Naive thymus-derived CD8-positive, alpha-beta T cell (primary cell): ENCODE measurements at regions not wholly inside any gene's neighbourhood (a gene's known extent, or its start where the extent isn't known, plus 50 kb on each side); places are given as distances from the start of the nearest gene placed in this dataset.

Source experiments
- ATAC-seq, 2 donors: fragments of 150-1000 bp; cut with Tn5 transposase in 1 of 2; sonication (Bioruptor Pico), chemical (Tn5 transposase) in 1 of 2; 1 replicate in 1 of 2; 2 replicates in 1 of 2; pipeline ENCODE4 v1.10.0; 2021; ENCODE audit warnings: mild to moderate bottlenecking in 2 of 2, moderate library complexity in 2 of 2
- POLR2A ChIA-PET: fragments of 350-600 bp; sonication (Branson Sonifier 250); formaldehyde crosslinking; loops from one replicate; lab custom pipeline; 2021; ENCODE audit warnings: antibody characterized with exemption; lab: Charles Lee
- DNase-seq, 10 donors: peaks; one replicate each; pipeline versions ENCODE4 v3.0.0 to v3.0.0-alpha.2; 2020 to 2022
- H3K27ac Mint-ChIP-seq, 10 donors: one replicate each; pipeline ENCODE4 v1.8.0; 2020 to 2022; ENCODE audit warnings: mild to moderate bottlenecking in 10 of 10, mixed read lengths in 10 of 10, moderate library complexity in 4 of 10, inconsistent platforms in 1 of 10
- H3K27me3 Mint-ChIP-seq, 5 donors: one replicate each; pipeline ENCODE4 v1.8.0; 2021 to 2022; ENCODE audit warnings: mixed read lengths in 5 of 5
- H3K36me3 Mint-ChIP-seq, 3 donors: one replicate each; pipeline ENCODE4 v1.8.0; 2020 to 2022; ENCODE audit warnings: mixed read lengths in 3 of 3, mild to moderate bottlenecking in 2 of 3, inconsistent platforms in 1 of 3
- H3K4me1 Mint-ChIP-seq, 4 donors: one replicate each; pipeline ENCODE4 v1.8.0; 2021 to 2022; ENCODE audit warnings: mixed read lengths in 4 of 4
- H3K4me3 Mint-ChIP-seq, 10 donors: one replicate each; pipeline ENCODE4 v1.8.0; 2020 to 2022; ENCODE audit warnings: mild to moderate bottlenecking in 10 of 10, mixed read lengths in 10 of 10, moderate library complexity in 6 of 10, inconsistent platforms in 1 of 10
- H3K9me3 Mint-ChIP-seq, 9 donors: one replicate each; pipeline ENCODE4 v1.8.0; 2020 to 2022; ENCODE audit warnings: mixed read lengths in 9 of 9, mild to moderate bottlenecking in 3 of 9, inconsistent platforms in 1 of 9, moderate library complexity in 1 of 9

DNA sequence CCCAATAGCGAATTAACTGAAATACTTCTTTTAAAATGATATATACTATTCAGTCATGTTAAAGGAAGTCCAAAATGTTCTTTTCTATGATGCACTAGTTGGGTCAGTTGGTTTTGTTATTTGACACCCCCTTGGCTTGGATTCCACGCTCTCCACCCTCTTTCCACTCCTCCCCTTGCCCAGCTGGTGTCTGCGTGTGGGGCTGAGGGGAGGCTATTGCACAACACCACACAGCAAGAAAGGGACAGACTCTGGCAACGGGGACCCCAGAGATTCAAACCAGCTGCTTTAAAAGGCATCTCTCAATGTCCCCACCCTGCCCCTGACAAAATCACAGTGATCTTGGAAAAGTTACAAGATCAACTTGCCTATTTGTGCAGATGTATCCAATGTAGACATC is 394.3 kb downstream of the TGFB2 start:
- POLR2A ChIA-PET = no interaction called here
- ATAC-seq (no peak), DNase-seq (no peak)
- no peaks in the 10 kb centered on the region for H3K4me1 Mint-ChIP-seq
- H3K4me3 Mint-ChIP-seq = no peak overlapping the region
- H3K27me3 Mint-ChIP-seq = peaks cover 0 to 9% (median 0%) of the 10 kb centered on the region in 5 donors
- no peak overlapping the region for H3K27ac Mint-ChIP-seq
- no peaks in the 10 kb centered on the region for H3K36me3 Mint-ChIP-seq
- peaks cover 0 to 17% (median 7%) of the 10 kb centered on the region in 9 donors for H3K9me3 Mint-ChIP-seq

DNA sequence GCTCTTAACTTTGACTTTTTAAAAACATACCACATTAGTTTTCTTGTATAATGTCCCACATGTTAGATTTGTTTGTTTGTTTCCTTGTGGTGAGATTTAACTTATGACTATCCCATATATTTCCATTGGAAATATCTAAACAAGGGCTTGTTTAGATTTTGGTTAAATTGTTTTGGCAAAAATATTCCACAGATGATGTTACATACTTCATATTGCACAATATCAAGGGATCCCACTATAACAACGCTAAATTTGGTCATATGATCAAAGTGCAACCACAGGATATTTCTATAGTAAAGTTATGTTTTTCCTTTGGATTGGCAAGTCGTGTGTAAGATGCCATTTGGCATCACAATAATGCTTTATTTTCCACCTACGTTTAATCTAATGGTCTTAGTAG is 396.7 kb downstream of the TGFB2 start:
- no peak overlapping the region for H3K4me3 Mint-ChIP-seq
- H3K4me1 Mint-ChIP-seq = no peaks in the 10 kb centered on the region
- ATAC-seq = no peak

DNA sequence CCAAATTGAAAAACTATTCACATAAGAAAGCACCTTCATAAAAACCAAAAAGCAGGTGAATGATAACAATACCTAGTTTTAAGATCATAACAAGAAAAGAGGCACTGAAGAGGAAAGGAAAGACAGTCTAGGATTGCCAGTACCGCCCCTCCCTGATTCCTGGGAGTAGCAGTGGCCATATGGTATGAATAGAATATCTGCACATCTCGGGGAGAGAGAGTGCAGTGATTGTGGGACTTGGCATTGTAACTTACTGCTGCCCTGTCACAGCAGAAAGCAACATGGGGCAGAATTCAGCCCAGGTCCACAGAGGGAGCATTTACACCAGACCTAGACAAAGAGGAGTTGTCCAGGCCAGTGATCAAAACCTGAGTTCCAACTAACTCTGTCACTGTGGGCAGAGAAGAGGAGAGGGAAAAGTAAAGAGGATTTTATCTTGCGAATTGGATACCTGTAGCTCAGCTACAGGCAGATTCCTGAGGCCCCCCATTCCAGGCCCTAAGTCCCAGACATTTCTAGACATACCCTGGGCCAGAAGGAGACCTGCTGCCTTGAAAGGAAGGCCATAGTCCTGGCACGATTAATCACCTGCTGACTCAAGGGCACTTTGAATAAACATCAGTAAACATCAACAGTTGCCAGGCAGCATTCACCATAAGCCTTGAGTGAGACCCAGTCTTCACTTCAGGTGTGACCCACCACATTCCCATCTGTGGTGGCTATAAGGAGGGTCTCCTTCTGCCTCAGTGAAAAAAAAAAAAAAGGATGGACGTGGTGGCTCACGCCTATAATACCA is 397.5 kb downstream of the TGFB2 start:
- peaks cover 3 to 34% (median 12%) of the 10 kb centered on the region in 9 donors for H3K9me3 Mint-ChIP-seq
- ATAC-seq (no peak), DNase-seq (no peak)
- no peak overlapping the region for H3K4me3 Mint-ChIP-seq
- peaks cover 0 to 9% (median 0%) of the 10 kb centered on the region in 5 donors for H3K27me3 Mint-ChIP-seq
- POLR2A ChIA-PET = no interaction called here
- H3K27ac Mint-ChIP-seq = no peak overlapping the region
- no peaks in the 10 kb centered on the region for H3K4me1 Mint-ChIP-seq
- peaks cover 0 to 5% (median 0%) of the 10 kb centered on the region in 3 donors for H3K36me3 Mint-ChIP-seq

More for the DNA sequence above, 396.7 kb downstream of the TGFB2 start:
- no peak for DNase-seq
- Mint-ChIP-seq H3K27me3 (peaks cover 0 to 9% (median 0%) of the 10 kb centered on the region in 5 donors), H3K27ac (no peak overlapping the region), H3K36me3 (peaks cover 0 to 1% (median 0%) of the 10 kb centered on the region in 3 donors), H3K9me3 (peaks cover under 1 to 33% (median 12%) of the 10 kb centered on the region in 9 donors)
- POLR2A ChIA-PET = no interaction called here

DNA sequence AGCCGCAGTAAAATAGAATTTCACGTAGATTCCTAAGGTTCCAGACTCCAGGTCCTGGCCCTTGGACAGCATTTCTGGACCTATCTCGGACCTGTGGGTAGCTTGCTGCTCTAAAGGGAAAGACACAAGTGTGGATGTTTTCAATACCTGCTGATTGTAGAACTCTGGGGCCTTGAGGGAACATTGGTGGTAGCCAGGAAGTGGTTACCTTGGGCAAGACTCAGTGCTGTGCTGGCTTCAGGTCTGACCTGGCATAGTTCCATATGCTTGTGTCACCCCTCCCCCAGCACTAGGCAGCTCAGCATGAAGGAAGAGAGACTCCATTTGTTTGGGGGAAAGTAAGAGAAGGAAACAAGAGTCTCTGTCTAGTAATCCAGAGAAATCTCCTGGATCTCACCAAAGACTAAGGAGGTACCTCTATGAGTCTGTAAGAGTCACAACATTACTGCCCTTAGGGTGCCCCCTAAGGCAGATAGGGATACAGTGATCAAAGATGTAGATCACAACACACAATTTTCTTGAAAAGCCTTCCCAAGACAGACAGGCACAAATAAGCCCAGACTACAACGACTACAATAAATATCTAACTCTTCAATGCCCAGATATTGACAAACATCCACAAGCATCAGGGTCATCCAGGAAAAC is 398.8 kb downstream of the TGFB2 start:
- ATAC-seq (no peak), DNase-seq (no peak)
- H3K27ac Mint-ChIP-seq = no peak overlapping the region
- peaks cover 0 to 5% (median 0%) of the 10 kb centered on the region in 3 donors for H3K36me3 Mint-ChIP-seq
- peaks cover 0 to 9% (median 0%) of the 10 kb centered on the region in 5 donors for H3K27me3 Mint-ChIP-seq
- H3K4me3 Mint-ChIP-seq = no peak overlapping the region
- peaks cover 3 to 36% (median 12%) of the 10 kb centered on the region in 9 donors for H3K9me3 Mint-ChIP-seq
- POLR2A ChIA-PET = no interaction called here
- H3K4me1 Mint-ChIP-seq = no peaks in the 10 kb centered on the region

DNA sequence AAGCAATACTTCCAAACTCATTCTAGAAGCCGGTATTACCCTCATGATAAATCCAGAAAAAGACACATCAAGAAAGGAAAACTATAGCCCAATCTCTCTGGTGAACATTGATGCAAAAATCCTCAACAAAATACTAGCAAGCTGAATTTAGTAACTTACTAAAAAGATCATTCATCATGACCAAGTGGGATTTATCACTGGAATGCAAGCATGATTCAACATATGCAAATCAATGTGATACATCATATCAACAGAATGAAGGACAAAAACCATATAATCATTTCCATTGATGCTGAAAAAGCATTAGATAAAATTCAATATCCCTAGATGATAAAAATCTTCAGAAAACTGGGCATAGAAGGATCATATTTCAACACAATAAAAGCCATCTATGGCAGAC is 402.9 kb downstream of the TGFB2 start:
- H3K9me3 Mint-ChIP-seq = peaks cover 7 to 42% (median 16%) of the 10 kb centered on the region in 9 donors
- ATAC-seq = no peak
- H3K27me3 Mint-ChIP-seq = no peaks in the 10 kb centered on the region
- POLR2A ChIA-PET = no interaction called here
- H3K4me3 Mint-ChIP-seq = no peak overlapping the region
- H3K36me3 Mint-ChIP-seq = peaks cover 0 to 5% (median 0%) of the 10 kb centered on the region in 3 donors
- no peak overlapping the region for H3K27ac Mint-ChIP-seq
- no peaks in the 10 kb centered on the region for H3K4me1 Mint-ChIP-seq
- DNase-seq = no peak

DNA sequence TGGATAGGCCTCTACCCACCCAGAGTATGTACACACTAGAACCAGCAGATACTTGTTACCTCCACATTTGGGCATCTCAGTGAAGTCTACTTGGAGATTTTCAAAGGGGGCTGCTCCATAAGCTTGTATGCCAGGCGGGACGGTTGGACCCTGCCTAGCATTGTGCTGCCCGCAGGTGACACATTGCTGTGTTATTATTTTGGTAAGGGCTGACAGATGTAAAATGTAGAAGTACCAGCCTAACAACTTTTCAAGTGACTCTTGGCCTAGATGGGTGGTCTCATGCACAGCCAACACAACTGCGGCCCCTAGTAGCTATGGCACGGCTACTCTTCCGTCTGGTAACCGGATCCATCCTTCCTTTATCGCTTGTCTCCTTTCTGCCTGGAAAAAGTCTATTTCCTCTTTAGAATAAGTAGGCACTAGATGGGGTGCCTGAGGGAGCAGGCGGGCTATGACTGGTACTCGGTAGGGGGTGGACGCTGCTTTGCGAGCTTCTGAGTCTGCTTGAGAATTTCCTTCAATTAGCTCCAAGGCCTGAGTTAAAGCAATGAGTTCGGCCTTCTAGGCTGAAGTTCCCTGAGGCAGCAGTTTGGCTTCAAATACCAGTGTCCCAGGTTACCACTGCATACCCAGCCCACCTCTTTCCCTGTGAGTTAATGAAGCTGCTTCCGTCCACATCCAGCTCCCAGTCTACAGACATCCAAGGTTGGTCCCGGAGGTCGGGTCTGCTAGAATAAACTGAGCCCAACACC is 405.3 kb downstream of the TGFB2 start:
- no peak overlapping the region for H3K27ac Mint-ChIP-seq
- POLR2A ChIA-PET = no interaction called here
- DNase-seq (no peak), ATAC-seq (no peak)
- H3K36me3 Mint-ChIP-seq = peaks cover 0 to 5% (median 0%) of the 10 kb centered on the region in 3 donors
- peaks cover 0 to 29% (median 8%) of the 10 kb centered on the region in 9 donors for H3K9me3 Mint-ChIP-seq
- no peaks in the 10 kb centered on the region for H3K4me1 Mint-ChIP-seq
- H3K4me3 Mint-ChIP-seq = no peak overlapping the region
- H3K27me3 Mint-ChIP-seq = no peaks in the 10 kb centered on the region

DNA sequence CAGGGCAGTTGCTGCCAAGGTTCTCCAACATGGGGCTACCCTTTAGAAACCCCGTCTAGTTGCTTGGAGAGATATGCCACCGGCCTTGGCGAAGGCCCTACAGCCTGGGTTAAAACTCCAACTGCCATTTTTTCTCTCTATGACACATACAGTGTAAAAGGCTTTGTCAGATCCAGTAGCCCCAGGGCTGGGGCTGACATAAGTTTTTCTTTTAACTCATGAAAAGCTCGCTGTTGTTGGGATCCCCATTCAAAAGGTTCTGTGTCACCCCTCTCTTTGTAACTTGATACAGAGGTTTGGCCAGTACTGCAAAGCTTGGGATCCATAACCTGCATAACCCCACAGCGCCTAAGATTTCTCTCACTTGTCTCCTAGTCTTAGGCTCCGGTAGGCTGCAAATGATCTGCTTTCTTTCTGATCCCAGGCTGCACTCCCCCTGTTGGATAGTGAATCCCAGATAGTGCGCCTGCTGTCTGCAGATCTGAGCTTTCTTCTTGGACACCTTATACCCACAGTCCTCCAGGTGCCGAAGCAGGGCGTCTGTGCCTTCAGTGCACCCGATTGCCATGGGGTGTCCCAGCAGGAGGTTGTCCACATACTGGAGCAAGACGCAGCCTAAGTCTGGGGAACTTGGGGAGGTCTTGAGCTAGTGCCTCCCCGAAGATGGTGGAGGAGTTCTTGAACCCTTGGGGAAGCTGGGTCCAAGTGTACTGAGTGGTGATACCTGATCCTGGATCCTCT is 406.2 kb downstream of the TGFB2 start:
- H3K36me3 Mint-ChIP-seq = peaks cover 0 to 5% (median 0%) of the 10 kb centered on the region in 3 donors

DNA sequence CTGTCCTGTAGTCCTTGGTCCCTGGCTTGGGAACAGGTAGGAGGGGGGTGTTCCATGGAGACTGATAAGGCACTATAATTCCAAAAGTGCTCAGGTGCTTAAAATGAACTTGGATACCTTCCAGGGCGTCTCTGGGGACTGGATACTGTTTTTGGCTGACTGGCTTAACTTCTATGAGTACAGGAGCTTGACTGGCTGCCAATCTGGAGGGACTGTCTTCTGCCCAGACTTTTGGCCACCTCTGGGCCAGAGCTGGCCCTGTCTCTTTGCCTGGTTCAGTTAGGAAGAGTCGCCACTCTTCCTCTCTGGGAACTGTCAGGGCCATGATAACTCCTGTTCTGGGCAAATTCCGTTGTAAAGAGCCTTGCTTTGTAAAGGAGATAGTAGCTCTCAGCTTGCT is 407.0 kb downstream of the TGFB2 start:
- H3K9me3 Mint-ChIP-seq = peaks cover 0 to 28% (median 3%) of the 10 kb centered on the region in 9 donors
- no peak overlapping the region for H3K27ac Mint-ChIP-seq
- ATAC-seq (no peak), DNase-seq (no peak)
- no peak overlapping the region for H3K4me3 Mint-ChIP-seq
- POLR2A ChIA-PET = no interaction called here
- H3K27me3 Mint-ChIP-seq = no peaks in the 10 kb centered on the region
- H3K36me3 Mint-ChIP-seq = peaks cover 0 to 1% (median 0%) of the 10 kb centered on the region in 3 donors
- H3K4me1 Mint-ChIP-seq = no peaks in the 10 kb centered on the region

More for the DNA sequence above, 406.2 kb downstream of the TGFB2 start:
- no peak for DNase-seq
- Mint-ChIP-seq H3K4me1 (no peaks in the 10 kb centered on the region), H3K4me3 (no peak overlapping the region), H3K27ac (no peak overlapping the region), H3K9me3 (peaks cover 0 to 28% (median 7%) of the 10 kb centered on the region in 9 donors), H3K27me3 (no peaks in the 10 kb centered on the region)
- no peak for ATAC-seq
- POLR2A ChIA-PET = no interaction called here

DNA sequence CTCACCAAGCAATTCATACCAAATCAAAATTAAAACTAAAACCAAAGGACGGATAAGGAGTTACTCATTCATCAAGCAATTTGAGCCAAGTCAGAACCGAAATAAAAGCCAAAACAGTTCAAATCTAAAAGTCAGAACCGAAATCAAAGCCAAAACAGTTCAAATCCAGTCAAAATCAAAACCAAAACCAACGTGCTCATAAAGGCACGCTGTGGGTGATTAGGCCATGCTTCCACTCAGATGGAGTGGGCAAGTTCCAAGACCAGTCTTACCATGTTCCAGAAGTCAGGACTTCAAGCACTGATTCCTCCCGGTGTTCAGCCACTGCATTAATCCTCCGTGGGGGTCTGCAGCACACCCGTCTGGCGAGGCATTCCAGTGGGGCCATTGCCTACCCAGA is 409.3 kb downstream of the TGFB2 start:
- Mint-ChIP-seq H3K4me3 (no peak overlapping the region), H3K36me3 (no peaks in the 10 kb centered on the region), H3K4me1 (no peaks in the 10 kb centered on the region), H3K27me3 (no peaks in the 10 kb centered on the region), H3K9me3 (peaks cover 0 to 12% (median 3%) of the 10 kb centered on the region in 9 donors), H3K27ac (no peak overlapping the region)
- ATAC-seq (no peak), DNase-seq (no peak)
- POLR2A ChIA-PET = no interaction called here

DNA sequence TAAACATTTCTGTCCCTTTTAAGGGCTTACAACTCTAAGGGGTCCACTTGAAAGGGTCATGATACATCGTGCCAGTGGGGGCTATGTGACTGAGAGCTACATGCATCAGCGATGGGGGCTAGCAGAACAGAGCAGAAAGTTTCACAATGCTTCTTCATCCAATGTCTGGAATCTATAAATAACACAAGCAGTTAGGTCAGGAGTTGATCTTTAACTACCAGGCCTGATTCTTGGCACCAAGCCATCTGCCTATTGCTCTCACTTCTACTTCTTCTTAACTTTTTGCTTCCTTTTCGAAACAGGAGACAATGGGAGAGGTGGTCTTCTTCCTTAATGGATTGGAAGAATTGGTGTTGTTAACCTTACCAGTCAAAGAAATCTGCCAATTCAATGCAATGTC is 410.0 kb downstream of the TGFB2 start:
- DNase-seq (no peak), ATAC-seq (no peak)
- H3K4me3 Mint-ChIP-seq = no peak overlapping the region
- H3K9me3 Mint-ChIP-seq = peaks cover 0 to 12% (median 2%) of the 10 kb centered on the region in 9 donors
- POLR2A ChIA-PET = no interaction called here
- H3K4me1 Mint-ChIP-seq = no peaks in the 10 kb centered on the region
- H3K27ac Mint-ChIP-seq = no peak overlapping the region
- no peaks in the 10 kb centered on the region for H3K27me3 Mint-ChIP-seq
- no peaks in the 10 kb centered on the region for H3K36me3 Mint-ChIP-seq

DNA sequence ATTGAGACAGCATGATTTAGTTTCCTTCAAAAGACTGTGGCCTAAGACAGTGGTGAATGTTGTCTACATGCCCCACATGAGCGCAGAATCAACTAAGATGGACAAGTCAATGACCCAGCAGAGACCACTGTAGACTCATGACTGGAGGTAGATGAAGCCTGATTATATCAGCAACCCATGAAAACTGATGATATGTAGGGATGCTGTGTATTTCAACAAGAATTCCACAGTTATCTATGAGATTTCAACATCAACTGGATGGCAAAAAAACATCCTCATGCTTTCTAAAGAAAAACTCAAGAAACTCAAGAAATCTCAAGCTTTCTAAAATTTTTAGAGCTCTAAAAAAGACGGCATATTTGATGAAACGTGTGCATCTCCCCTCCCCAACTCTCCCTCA is 413.9 kb upstream of the LYPLAL1 start:
- DNase-seq (no peak), ATAC-seq (no peak)
- POLR2A ChIA-PET = no interaction called here
- Mint-ChIP-seq H3K9me3 (peaks cover 0 to 7% (median 0%) of the 10 kb centered on the region in 9 donors), H3K4me1 (no peaks in the 10 kb centered on the region), H3K27me3 (no peaks in the 10 kb centered on the region), H3K36me3 (no peaks in the 10 kb centered on the region), H3K4me3 (no peak overlapping the region), H3K27ac (no peak overlapping the region)
